Stimulated activated CD8-positive, alpha-beta memory T cell treated with anti-CD3 and anti-CD28 coated beads, Interleukin-15, amount 100 ng/mL, for 1 hour (primary cell): ENCODE measurements at regions not wholly inside any gene's neighbourhood (a gene's known extent, or its start where the extent isn't known, plus 50 kb on each side); places are given as distances from the start of the nearest gene placed in this dataset.
"Not testable (repeated sequence)": the region's sequence is repeated elsewhere in the genome, so short reads cannot be mapped to it uniquely, and the experiment has no call there.

Source experiments
- DNase-seq: peaks from one replicate; pipeline ENCODE4 v3.0.0-alpha.2; 2020; ENCODE audit warnings: low read depth

GRCh38 chr10:78210976-78211375, 177.3 kb downstream of the RPS24 start:
- DNase-seq = no peak

GRCh38 chr10:78211561-78212051, 177.9 kb downstream of the RPS24 start:
- no peak for DNase-seq

- DNase-seq = no peak
Observed at GRCh38 chr10:78212060-78212785, 178.6 kb downstream of the RPS24 start.

- no peak for DNase-seq
Observed at GRCh38 chr10:78212786-78213175, 179.1 kb downstream of the RPS24 start.

DNA sequence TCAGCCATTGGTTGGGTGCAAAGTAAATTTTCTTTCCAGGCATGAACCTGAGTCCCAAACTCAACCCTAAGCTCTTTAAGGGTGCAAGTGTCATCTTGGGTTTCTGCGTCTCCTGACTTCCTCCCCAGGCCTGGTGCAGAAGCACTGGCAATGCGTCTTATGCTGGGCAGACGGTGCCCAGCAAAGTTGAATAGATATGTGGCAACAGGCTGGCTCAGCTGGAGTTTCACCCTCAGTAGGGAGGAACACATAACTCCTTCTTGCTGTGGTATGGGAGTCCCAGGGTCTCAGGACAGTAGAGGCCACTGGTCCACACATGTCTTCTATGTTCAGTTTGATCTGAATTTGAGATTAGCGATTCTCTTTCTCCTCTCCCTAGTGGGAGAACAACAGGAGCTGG, 181.3 kb downstream of the RPS24 start:
- no peak for DNase-seq

DNA sequence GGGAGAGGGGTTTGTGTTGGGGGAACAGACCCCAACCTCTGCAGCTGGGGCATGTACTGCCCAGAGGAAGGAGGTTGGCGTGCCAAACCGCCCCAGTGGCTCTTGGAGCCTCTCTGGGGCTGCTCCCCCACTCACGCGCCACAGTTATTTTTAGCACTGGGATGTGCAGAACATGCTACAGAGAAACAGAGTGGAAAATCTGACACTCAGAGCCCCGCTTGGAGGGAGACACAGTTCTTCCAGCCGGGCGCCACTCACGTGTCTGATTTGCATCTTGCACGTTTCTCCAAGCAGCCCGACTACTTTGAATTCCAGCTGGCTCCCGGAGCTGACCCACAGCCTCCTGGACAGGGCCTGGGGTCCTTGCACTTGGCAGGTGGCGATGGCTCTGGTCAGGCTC, 182.0 kb downstream of the RPS24 start:
- no peak for DNase-seq

- DNase-seq = no peak
Observed at GRCh38 chr10:78217336-78217735, 183.7 kb downstream of the RPS24 start.

DNA sequence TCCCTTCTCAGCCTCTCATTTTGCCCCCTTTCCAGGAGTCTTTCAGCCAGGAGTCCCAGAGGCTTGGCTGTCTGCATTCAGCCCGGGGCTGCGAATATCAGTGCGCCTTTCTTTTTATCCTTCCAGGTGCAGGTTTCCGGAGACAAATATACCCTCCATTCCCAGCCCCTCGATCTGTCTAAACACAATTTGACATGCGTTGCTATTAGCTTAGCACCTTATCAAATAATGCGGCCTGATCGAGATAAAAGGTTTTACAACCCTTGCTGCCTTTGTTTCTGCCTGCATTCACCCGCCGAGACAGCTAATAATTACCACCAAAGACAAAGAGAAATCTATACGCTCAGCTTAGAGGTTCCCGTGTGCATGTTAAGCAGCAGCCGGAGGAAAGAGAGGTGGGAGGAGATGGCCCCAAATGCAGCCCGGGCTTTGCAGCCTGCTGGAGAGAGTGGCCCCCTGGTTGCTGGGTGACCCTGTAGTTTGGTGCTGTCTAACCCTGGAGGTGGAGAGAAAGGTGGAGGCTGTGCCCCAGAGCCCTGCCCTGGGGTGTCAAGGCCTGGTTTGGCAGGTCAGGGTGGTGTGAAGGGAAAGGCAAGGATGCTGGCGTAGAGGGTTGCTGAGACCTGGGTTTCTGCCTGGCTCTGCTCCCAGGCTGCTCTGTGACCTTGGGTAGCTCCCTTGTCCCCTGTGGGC, 185.3 kb downstream of the RPS24 start:
- no peak for DNase-seq

- not testable (repeated sequence) for DNase-seq
Observed at GRCh38 chr10:78219568-78219967, 185.9 kb downstream of the RPS24 start.

- no peak for DNase-seq
Observed at GRCh38 chr10:78220781-78221180, 187.1 kb downstream of the RPS24 start.

DNA sequence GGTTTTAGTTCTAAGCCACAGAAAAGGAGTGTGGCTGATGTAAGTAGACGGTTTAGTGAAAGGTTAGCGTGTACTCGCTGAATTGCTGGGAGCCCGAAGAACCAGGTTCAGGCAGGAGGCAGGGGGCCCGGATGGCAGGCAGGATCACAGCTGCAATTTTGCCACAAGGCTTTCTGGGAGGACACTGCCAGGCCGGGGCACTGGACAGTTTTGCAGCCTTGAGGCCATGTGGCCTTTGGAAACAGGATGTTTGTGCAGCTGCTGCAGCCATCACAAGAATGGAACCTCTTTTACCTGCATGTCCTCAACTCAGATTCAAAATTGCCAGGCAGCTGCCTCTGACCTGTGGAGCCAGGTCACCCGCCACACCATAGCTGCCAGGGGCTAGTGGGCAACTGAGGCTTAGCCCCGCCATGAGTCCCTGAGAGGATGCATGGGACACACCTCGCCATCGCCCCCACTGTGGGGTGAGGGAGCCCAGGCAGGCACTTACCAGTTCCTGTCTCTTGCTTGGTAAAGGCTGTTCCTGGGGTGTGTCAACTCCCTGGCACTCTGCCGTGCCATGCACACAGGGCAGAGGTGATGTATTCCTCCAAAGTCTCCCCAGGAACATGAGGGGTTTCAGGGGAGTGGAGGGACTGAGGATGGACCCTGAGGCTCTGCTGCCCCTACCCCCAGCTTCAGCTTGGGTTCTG, 188.6 kb downstream of the RPS24 start:
- no peak for DNase-seq

- DNase-seq = no peak
Observed at GRCh38 chr10:78223088-78223487, 189.4 kb downstream of the RPS24 start.

- DNase-seq = no peak
Observed at GRCh38 chr10:78224602-78225001, 190.9 kb downstream of the RPS24 start.

- no peak for DNase-seq
Observed at GRCh38 chr10:78225594-78225993, 191.9 kb downstream of the RPS24 start.

DNA sequence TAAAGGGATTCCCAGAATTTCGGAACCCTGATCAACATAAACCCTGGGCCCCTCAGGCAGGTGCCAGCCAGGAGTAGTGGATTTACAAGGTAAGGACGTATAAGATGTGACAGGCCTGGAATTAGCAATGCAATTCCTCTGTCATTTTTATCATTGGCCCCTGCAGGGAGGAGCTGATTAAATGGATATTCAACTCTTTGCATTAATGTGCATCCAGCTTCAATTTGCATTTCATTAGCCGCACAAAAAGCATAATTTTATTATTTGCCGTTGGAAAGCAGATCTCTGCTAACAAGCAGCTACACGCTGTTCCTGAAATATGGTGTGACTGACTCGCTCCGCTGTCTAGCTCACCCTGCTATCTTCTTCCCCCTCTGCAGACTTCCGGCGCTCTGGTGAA, 195.8 kb downstream of the RPS24 start:
- no peak for DNase-seq

- DNase-seq = no peak
Observed at GRCh38 chr10:78229950-78230675, 196.4 kb downstream of the RPS24 start.

GRCh38 chr10:78231327-78231726, 197.7 kb downstream of the RPS24 start:
- no peak for DNase-seq

GRCh38 chr10:78231939-78232338, 198.3 kb downstream of the RPS24 start:
- DNase-seq = no peak

DNA sequence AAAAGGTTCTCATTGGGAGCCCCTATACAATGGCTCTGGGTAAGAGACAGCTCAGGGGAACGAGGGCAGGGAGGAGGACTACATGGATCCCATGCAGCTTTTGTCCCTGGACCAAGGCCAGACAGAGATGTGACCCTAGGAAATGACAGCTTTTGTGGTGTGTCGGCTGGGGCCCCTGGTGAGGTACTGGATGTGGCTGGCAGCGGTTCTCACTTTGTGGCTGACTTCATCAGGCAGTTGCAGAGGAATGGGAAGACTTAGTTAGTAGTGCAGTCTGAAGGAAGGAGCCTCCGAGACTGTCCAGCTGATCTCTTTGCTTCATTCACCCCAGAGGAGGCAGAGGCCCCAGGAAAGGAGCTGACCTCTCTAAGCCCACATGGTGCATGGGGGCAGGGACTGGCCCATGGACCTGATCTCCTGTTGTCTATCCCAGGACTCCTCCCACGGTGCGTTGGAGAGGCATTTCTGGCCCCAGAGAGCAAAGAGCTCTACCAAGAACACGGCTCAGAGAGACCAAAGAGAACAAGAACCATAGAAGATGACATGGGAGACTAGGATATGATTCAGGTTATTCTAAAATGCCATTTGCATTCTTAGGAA, 202.9 kb downstream of the RPS24 start:
- no peak for DNase-seq

GRCh38 chr10:78237951-78238350, 204.3 kb downstream of the RPS24 start:
- DNase-seq = not testable (repeated sequence)

DNA sequence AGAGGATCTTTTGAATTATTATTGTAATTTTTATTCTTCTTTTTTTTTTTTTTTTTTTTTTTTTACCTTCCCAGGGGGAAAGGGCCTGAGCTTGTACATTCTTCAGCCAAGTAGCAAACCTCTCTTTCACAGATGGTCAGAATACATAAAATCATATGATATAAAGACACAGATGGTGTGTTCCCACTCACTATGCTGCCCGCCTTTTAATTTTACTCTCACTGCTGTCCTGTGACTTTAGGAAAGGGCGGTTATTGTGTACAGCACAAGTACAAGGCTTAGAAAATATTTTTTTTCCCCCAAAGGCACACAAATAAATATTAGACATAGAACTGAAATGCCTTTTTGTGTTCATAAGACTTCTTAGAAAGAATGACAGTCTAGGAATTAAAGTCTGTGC, 213.6 kb downstream of the RPS24 start:
- DNase-seq = no peak

DNA sequence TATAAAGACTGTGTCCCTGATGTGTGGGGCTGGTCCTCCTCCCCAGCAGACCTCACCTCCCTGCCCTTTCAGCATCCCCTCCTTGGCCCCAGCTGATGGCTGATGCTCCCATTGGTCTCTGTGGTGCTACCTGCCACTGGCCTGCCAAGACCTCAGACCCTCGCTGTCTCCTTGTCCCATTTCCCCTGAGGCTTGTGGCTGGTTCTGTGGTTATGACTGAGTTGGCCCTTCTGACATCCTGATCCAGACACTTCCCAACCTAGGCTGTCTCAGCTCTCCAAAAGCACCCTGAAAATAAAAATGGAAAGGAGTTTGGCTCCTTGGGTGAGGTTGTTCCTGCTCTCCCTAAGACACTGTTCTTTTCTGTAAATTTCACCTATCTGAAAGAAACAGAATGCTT, 214.2 kb downstream of the RPS24 start:
- no peak for DNase-seq
